MM.1S (cell line): ENCODE measurements at regions not wholly inside any gene's neighbourhood (a gene's known extent, or its start where the extent isn't known, plus 50 kb on each side); places are given as distances from the start of the nearest gene placed in this dataset.

Experiments used
- DNase-seq: peaks from one replicate; pipeline ENCODE4 v3.0.0-alpha.2; 2015
- H2AFZ ChIP-seq: fragments of 300-600 bp; sonication (generic); 2 replicates; pipeline ENCODE4 v1.6.0; 2016; ENCODE audit warnings: antibody characterized with exemption, low read length
- H3F3A ChIP-seq: fragments of 300-600 bp; sonication (generic); 2 replicates; pipeline ENCODE4 v1.6.1; 2016; ENCODE audit warnings: mild to moderate bottlenecking, antibody characterized with exemption, low read length, moderate library complexity, mixed read lengths; ENCODE audit not compliant: insufficient read depth
- H3K27ac ChIP-seq: fragments of 300-600 bp; sonication (generic); 2 replicates; pipeline ENCODE4 v1.5.1; 2016; ENCODE audit warnings: mild to moderate bottlenecking, low read length
- H3K27me3 ChIP-seq: fragments of 300-600 bp; sonication (generic); replicated peaks from 2 replicates; pipeline ENCODE4 v1.6.0; 2016; ENCODE audit warnings: low read length; ENCODE audit not compliant: insufficient read depth
- H3K36me3 ChIP-seq: fragments of 300-600 bp; sonication (generic); replicated peaks from 2 replicates; pipeline ENCODE4 v1.6.1; 2016; ENCODE audit warnings: mild to moderate bottlenecking, low read length, mixed read lengths; ENCODE audit not compliant: insufficient read depth
- H3K4me1 ChIP-seq: fragments of 300-600 bp; sonication (generic); 2 replicates; pipeline ENCODE4 v1.6.1; 2016; ENCODE audit warnings: low read length, mixed read lengths
- H3K4me2 ChIP-seq: fragments of 300-600 bp; sonication (generic); 2 replicates; pipeline ENCODE4 v1.6.0; 2016; ENCODE audit warnings: low read depth, low read length
- H3K4me3 ChIP-seq: fragments of 300-600 bp; sonication (generic); 2 replicates; pipeline ENCODE4 v1.5.1; 2016; ENCODE audit warnings: low read length, mixed read lengths
- H3K79me2 ChIP-seq: fragments of 300-600 bp; sonication (generic); 2 replicates; pipeline ENCODE4 v1.6.1; 2016; ENCODE audit warnings: mixed run types, low read length, mixed read lengths
- H3K9ac ChIP-seq: fragments of 300-600 bp; sonication (generic); 2 replicates; pipeline ENCODE4 v1.6.1; 2016; ENCODE audit warnings: low read length, mixed read lengths
- H3K9me2 ChIP-seq: fragments of 300-600 bp; sonication (generic); replicated peaks from 2 replicates; pipeline ENCODE4 v1.6.1; 2016; ENCODE audit warnings: mild to moderate bottlenecking, low read length, mixed read lengths; ENCODE audit not compliant: insufficient read depth
- H3K9me3 ChIP-seq: fragments of 300-600 bp; sonication (generic); replicated peaks from 2 replicates; pipeline ENCODE4 v1.6.1; 2016; ENCODE audit warnings: mild to moderate bottlenecking, low read length, mixed read lengths; ENCODE audit not compliant: insufficient read depth
- H4K20me1 ChIP-seq: fragments of 300-600 bp; sonication (generic); 2 replicates; pipeline ENCODE4 v1.6.1; 2016; ENCODE audit warnings: mild to moderate bottlenecking, low read length, moderate library complexity, mixed read lengths; ENCODE audit not compliant: insufficient read depth
- EZH2 ChIP-seq: fragments of 300-600 bp; sonication (generic); optimal IDR thresholded peaks from 2 replicates; pipeline ENCODE3; 2017; ENCODE audit warnings: low read depth, mild to moderate bottlenecking, antibody characterized with exemption, low read length, mixed read lengths
- EZH2phosphoT487 ChIP-seq: fragments of 300-600 bp; sonication (generic); IDR thresholded peaks from 2 replicates; pipeline ENCODE4 v1.6.1; 2018; ENCODE audit warnings: antibody characterized with exemption, low read length
- TF ChIP-seq, protein P1 (sequence below): fragments of 300-600 bp; sonication (generic); IDR thresholded peaks from 2 replicates; pipeline ENCODE4 v1.5.1; 2016; ENCODE audit warnings: antibody characterized with exemption, low read length, mixed read lengths

DNA sequence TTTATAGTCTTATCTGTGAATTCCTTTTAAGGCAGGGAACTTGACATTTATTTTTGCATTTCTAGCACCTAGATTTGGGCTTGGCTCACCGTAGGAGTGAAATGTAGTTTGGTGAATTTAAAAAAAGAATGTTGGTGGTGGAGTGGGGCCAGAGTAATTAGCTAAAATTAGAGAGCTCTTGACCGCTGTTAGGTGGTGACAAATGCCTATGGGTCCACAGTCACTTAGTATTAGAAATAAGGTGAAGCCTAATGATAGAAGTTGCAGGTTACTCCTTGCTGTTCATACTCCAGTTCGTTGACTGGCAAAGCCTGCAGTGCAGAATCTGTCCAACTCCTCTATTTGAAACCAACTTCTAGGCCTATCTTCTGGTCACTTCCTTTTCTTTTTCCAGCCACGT, 318.8 kb upstream of the NRIP1 start:
- Histone ChIP-seq H3F3A (no peaks in the 10 kb centered on the region), H4K20me1 (no peaks in the 10 kb centered on the region), H3K9me3 (no peaks in the 10 kb centered on the region), H3K36me3 (no peaks in the 10 kb centered on the region), H3K27me3 (no peaks in the 10 kb centered on the region), H3K79me2 (no peaks in the 10 kb centered on the region), H2AFZ (no peak overlapping the region), H3K9me2 (no peaks in the 10 kb centered on the region), H3K9ac (no peak overlapping the region), H3K4me1 (no peaks in the 10 kb centered on the region), H3K27ac (no peak overlapping the region), H3K4me3 (no peak overlapping the region), H3K4me2 (no peak overlapping the region)
- no peak for TF ChIP-seq EZH2
- TF ChIP-seq, protein P1, sequence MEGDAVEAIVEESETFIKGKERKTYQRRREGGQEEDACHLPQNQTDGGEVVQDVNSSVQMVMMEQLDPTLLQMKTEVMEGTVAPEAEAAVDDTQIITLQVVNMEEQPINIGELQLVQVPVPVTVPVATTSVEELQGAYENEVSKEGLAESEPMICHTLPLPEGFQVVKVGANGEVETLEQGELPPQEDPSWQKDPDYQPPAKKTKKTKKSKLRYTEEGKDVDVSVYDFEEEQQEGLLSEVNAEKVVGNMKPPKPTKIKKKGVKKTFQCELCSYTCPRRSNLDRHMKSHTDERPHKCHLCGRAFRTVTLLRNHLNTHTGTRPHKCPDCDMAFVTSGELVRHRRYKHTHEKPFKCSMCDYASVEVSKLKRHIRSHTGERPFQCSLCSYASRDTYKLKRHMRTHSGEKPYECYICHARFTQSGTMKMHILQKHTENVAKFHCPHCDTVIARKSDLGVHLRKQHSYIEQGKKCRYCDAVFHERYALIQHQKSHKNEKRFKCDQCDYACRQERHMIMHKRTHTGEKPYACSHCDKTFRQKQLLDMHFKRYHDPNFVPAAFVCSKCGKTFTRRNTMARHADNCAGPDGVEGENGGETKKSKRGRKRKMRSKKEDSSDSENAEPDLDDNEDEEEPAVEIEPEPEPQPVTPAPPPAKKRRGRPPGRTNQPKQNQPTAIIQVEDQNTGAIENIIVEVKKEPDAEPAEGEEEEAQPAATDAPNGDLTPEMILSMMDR, result no peak
- TF ChIP-seq EZH2phosphoT487, result no peak
- DNase-seq, result no peak

DNA sequence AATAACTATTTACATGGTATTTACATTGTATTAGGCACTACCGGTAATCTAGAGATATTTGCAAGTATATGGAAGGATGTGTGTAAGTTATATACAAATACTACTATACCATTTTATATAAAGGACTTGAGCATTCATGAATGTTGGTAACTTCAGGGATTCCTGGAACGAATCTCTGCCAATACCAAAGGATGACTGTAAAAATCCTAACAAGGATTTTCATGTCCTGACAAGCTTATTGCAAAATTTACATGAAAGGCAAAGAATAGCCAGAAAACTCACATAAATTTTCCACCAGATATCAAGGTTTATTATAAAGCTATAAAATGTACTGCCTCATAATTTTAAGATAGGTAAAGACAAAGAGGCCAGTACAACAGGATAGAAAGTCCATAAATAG, 325.2 kb upstream of the NRIP1 start:
- Histone ChIP-seq H3K36me3 (no peaks in the 10 kb centered on the region), H3K27ac (no peak overlapping the region), H2AFZ (no peak overlapping the region), H3K27me3 (no peaks in the 10 kb centered on the region), H3K4me2 (no peak overlapping the region), H3F3A (no peaks in the 10 kb centered on the region), H3K79me2 (no peaks in the 10 kb centered on the region), H3K9me3 (no peaks in the 10 kb centered on the region), H3K9ac (no peak overlapping the region), H4K20me1 (no peaks in the 10 kb centered on the region), H3K9me2 (no peaks in the 10 kb centered on the region), H3K4me3 (no peak overlapping the region), H3K4me1 (no peaks in the 10 kb centered on the region)
- no peak for TF ChIP-seq EZH2phosphoT487
- TF ChIP-seq, protein P1, result no peak
- TF ChIP-seq EZH2, result no peak
- no peak for DNase-seq

DNA sequence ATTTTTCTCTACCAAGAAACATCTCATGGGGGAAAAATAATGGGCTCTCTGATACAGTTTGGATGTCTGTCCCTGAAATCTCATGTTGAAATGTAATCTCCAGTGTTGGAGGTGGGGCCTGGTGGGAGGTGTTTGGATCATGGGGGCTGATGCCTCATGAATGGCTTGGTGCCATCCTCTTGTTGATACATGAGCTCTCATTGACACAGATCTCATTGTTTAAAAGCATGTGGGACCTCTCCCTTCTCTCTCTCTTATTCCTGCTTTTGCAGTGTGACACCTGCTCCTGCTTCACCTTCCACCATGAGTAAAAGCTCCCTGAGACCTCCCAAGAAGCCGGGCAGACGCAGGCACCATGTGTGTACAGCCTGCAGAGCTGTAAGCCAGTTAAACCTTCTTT, 332.5 kb upstream of the NRIP1 start:
- no peaks in the 10 kb centered on the region for H3K9me2 ChIP-seq
- H3K27ac ChIP-seq, result no peak overlapping the region
- H3K36me3 ChIP-seq, result no peaks in the 10 kb centered on the region
- DNase-seq, result no peak
- no peaks in the 10 kb centered on the region for H3K79me2 ChIP-seq
- no peak overlapping the region for H3K9ac ChIP-seq
- TF ChIP-seq, protein P1, result no peak
- TF ChIP-seq EZH2 (no peak), EZH2phosphoT487 (no peak)
- no peak overlapping the region for H3K4me2 ChIP-seq
- no peaks in the 10 kb centered on the region for H3F3A ChIP-seq
- H4K20me1 ChIP-seq, result no peaks in the 10 kb centered on the region
- H3K27me3 ChIP-seq, result no peaks in the 10 kb centered on the region
- H2AFZ ChIP-seq, result no peak overlapping the region
- H3K9me3 ChIP-seq, result no peaks in the 10 kb centered on the region
- no peak overlapping the region for H3K4me3 ChIP-seq
- H3K4me1 ChIP-seq, result no peaks in the 10 kb centered on the region

- no peaks in the 10 kb centered on the region for H3K9me3 ChIP-seq
Observed at GRCh38 chr21:15400905-15401304, 328.9 kb upstream of the USP25 start.

More at GRCh38 chr21:15400905-15401304, 328.9 kb upstream of the USP25 start:
- no peak overlapping the region for H2AFZ ChIP-seq
- TF ChIP-seq EZH2phosphoT487, result no peak
- TF ChIP-seq, protein P1, result no peak
- TF ChIP-seq EZH2, result no peak
- H3K36me3 ChIP-seq, result no peaks in the 10 kb centered on the region
- DNase-seq, result no peak
- H3K9ac ChIP-seq, result no peak overlapping the region
- H3K27me3 ChIP-seq, result no peaks in the 10 kb centered on the region
- H3K4me1 ChIP-seq, result no peaks in the 10 kb centered on the region
- H3K9me2 ChIP-seq, result no peaks in the 10 kb centered on the region
- H3K4me3 ChIP-seq, result no peak overlapping the region
- H4K20me1 ChIP-seq, result no peaks in the 10 kb centered on the region
- H3K4me2 ChIP-seq, result no peak overlapping the region
- no peaks in the 10 kb centered on the region for H3F3A ChIP-seq
- H3K27ac ChIP-seq, result no peak overlapping the region
- H3K79me2 ChIP-seq, result no peaks in the 10 kb centered on the region
